G401.6 (cell line): ENCODE measurements at regions not wholly inside any gene's neighbourhood (a gene's known extent, or its start where the extent isn't known, plus 50 kb on each side); places are given as distances from the start of the nearest gene placed in this dataset.

ENCODE experiments used
- FAIRE-seq: peaks from 2 replicates; lab custom pipeline; 2012; peaks lifted over from hg19 to GRCh38; lab: Jason Lieb, UNC

- FAIRE-seq, result no peak
These were observed 277.6 kb upstream of the NWD2 start for GRCh38 chr4:36966756-36967460.

GRCh38 chr4:36979533-36979932 lies 265.0 kb upstream of the NWD2 start:
- FAIRE-seq, result no peak

- no peak for FAIRE-seq
These were observed 254.2 kb upstream of the NWD2 start for GRCh38 chr4:36990128-36990872.

- no peak for FAIRE-seq
These were observed 246.8 kb upstream of the NWD2 start for GRCh38 chr4:36997727-36998126.

GRCh38 chr4:37000281-37000680 lies 244.3 kb upstream of the NWD2 start:
- no peak for FAIRE-seq

GRCh38 chr4:37001688-37002436 lies 242.7 kb upstream of the NWD2 start:
- no peak for FAIRE-seq

GRCh38 chr4:37002625-37003024 lies 241.9 kb upstream of the NWD2 start:
- no peak for FAIRE-seq

- FAIRE-seq, result no peak
These were observed 236.3 kb upstream of the NWD2 start for GRCh38 chr4:37008199-37008598.

- FAIRE-seq, result no peak
These were observed 230.0 kb upstream of the NWD2 start for GRCh38 chr4:37014584-37014983.

- FAIRE-seq, result no peak
These were observed 229.2 kb upstream of the NWD2 start for GRCh38 chr4:37015391-37015790.

- FAIRE-seq, result no peak
These were observed 221.0 kb upstream of the NWD2 start for GRCh38 chr4:37023504-37023903.

- no peak for FAIRE-seq
These were observed 220.5 kb upstream of the NWD2 start for GRCh38 chr4:37023996-37024395.

- no peak for FAIRE-seq
These were observed 203.7 kb upstream of the NWD2 start for GRCh38 chr4:37040816-37041215.

GRCh38 chr4:37043342-37043741 lies 201.2 kb upstream of the NWD2 start:
- no peak for FAIRE-seq

GRCh38 chr4:37051111-37051510 lies 193.4 kb upstream of the NWD2 start:
- FAIRE-seq, result no peak

GRCh38 chr4:37051866-37052265 lies 192.7 kb upstream of the NWD2 start:
- FAIRE-seq, result no peak

GRCh38 chr4:37054531-37055077 lies 189.9 kb upstream of the NWD2 start:
- FAIRE-seq, result no peak

- no peak for FAIRE-seq
These were observed 185.7 kb upstream of the NWD2 start for GRCh38 chr4:37058826-37059225.

GRCh38 chr4:37066159-37066558 lies 178.4 kb upstream of the NWD2 start:
- no peak for FAIRE-seq

- FAIRE-seq, result no peak
These were observed 176.0 kb upstream of the NWD2 start for GRCh38 chr4:37068580-37068979.

- FAIRE-seq, result no peak
These were observed 174.5 kb upstream of the NWD2 start for GRCh38 chr4:37070041-37070440.

- no peak for FAIRE-seq
These were observed 173.0 kb upstream of the NWD2 start for GRCh38 chr4:37071576-37071975.
